H1 (cell line): ENCODE measurements at regions not wholly inside any gene's neighbourhood (a gene's known extent, or its start where the extent isn't known, plus 50 kb on each side); places are given as distances from the start of the nearest gene placed in this dataset.

Source experiments
- CTCF ChIA-PET: fragments of 300-600 bp; sonication (Branson Sonifier 250); formaldehyde crosslinking; loops from one replicate; lab custom pipeline; 2021; ENCODE audit not compliant: partially characterized antibody; lab: Charles Lee
- POLR2A ChIA-PET: fragments of 300-600 bp; sonication (Branson Sonifier 250); formaldehyde crosslinking; loops from one replicate; lab custom pipeline; 2021; ENCODE audit warnings: inconsistent platforms; ENCODE audit not compliant: partially characterized antibody; lab: Charles Lee
- DNase-seq, 2 experiments: peaks; one replicate each; pipeline versions ENCODE4 v3.0.0 to v3.0.0-alpha.2; 2010 to 2022; ENCODE audit warnings: low spot score in 2 of 2, low read depth in 1 of 2, mixed read lengths in 1 of 2
- FAIRE-seq: peaks from 2 replicates; lab custom pipeline; 2011; peaks lifted over from hg19 to GRCh38; lab: Jason Lieb, UNC
- H2AFZ ChIP-seq: 2 replicates; pipeline ENCODE4 v1.8.1; 2012; ENCODE audit warnings: low read length, inconsistent platforms
- H2AK5ac ChIP-seq: 2 replicates; pipeline ENCODE4 v1.6.1; 2013; ENCODE audit warnings: low read depth, low read length
- H2BK120ac ChIP-seq: replicated peaks from 2 replicates; pipeline ENCODE3; 2013; ENCODE audit warnings: low read depth, low read length, inconsistent platforms
- H2BK12ac ChIP-seq: 2 replicates; pipeline ENCODE4 v1.6.1; 2013; ENCODE audit warnings: low read depth, low read length
- H2BK15ac ChIP-seq: 2 replicates; pipeline ENCODE4 v1.6.1; 2013; ENCODE audit warnings: low read length
- H2BK20ac ChIP-seq: 2 replicates; pipeline ENCODE4 v1.6.1; 2013; ENCODE audit warnings: low read length
- H2BK5ac ChIP-seq: 2 replicates; pipeline ENCODE4 v1.6.1; 2013; ENCODE audit warnings: low read depth, low read length
- H3K14ac ChIP-seq: 2 replicates; pipeline ENCODE4 v1.6.1; 2013; ENCODE audit warnings: inconsistent platforms; ENCODE audit not compliant: insufficient read length
- H3K18ac ChIP-seq: 2 replicates; pipeline ENCODE4 v1.6.1; 2013; ENCODE audit warnings: low read length; ENCODE audit errors: extremely low read depth
- H3K23ac ChIP-seq: 2 replicates; pipeline ENCODE4 v1.6.1; 2013; ENCODE audit warnings: inconsistent platforms; ENCODE audit not compliant: insufficient read length
- H3K23me2 ChIP-seq: 2 replicates; pipeline ENCODE4 v1.6.1; 2013; ENCODE audit warnings: low read depth, low read length
- H3K27ac ChIP-seq: 2 replicates; pipeline ENCODE4 v1.6.1; 2011; ENCODE audit warnings: low read depth, low read length, inconsistent platforms
- H3K27me3 ChIP-seq, 4 experiments: replicated peaks in 1 of 4; 1 replicate in 1 of 4; 2 replicates in 3 of 4; pipeline versions ENCODE4 v1.6.1 to v1.8.1; 2011 to 2013; ENCODE audit warnings: low read length in 3 of 4, mild to moderate bottlenecking in 3 of 4, inconsistent platforms in 2 of 4, mixed read lengths in 2 of 4, moderate library complexity in 1 of 4; ENCODE audit not compliant: control insufficient read depth in 3 of 4, insufficient read depth in 3 of 4; ENCODE audit errors: extremely low read depth in 1 of 4
- H3K36me3 ChIP-seq, 4 experiments: 2 replicates each; pipeline versions ENCODE4 v1.6.1 to v1.8.1; 2011 to 2013; ENCODE audit warnings: mild to moderate bottlenecking in 4 of 4, low read length in 3 of 4, moderate library complexity in 2 of 4, control low read depth in 1 of 4, inconsistent platforms in 1 of 4; ENCODE audit not compliant: insufficient read depth in 4 of 4, control insufficient read depth in 2 of 4
- H3K4ac ChIP-seq: replicated peaks from 2 replicates; pipeline ENCODE3; 2013; ENCODE audit warnings: low read length, low read depth, mixed read lengths, inconsistent platforms; ENCODE audit not compliant: insufficient read length
- H3K4me1 ChIP-seq, 4 experiments: replicated peaks in 1 of 4; 1 replicate in 1 of 4; 2 replicates in 3 of 4; pipeline versions ENCODE4 v1.6.1 to v1.8.1; 2011 to 2013; ENCODE audit warnings: low read length in 3 of 4, inconsistent platforms in 2 of 4, mixed read lengths in 1 of 4; ENCODE audit not compliant: insufficient read depth in 4 of 4, control insufficient read depth in 3 of 4
- H3K4me2 ChIP-seq, 2 experiments: 2 replicates each; pipeline versions ENCODE4 v1.6.1 to v1.8.1; 2011 to 2013; ENCODE audit warnings: low read depth in 2 of 2, low read length in 2 of 2, control low read depth in 1 of 2, inconsistent platforms in 1 of 2, mild to moderate bottlenecking in 1 of 2; ENCODE audit not compliant: insufficient read depth in 1 of 2
- H3K4me3 ChIP-seq, 4 experiments: fragments of 200-600, 300-600 bp in 1 of 4; sonication (generic), shearing (Covaris generic), sonication (Bioruptor Twin) in 1 of 4; 2 replicates each; pipeline versions ENCODE4 v1.5.1 to v1.8.1; 2011 to 2016; ENCODE audit warnings: low read length in 4 of 4, low read depth in 3 of 4, control low read depth in 2 of 4, inconsistent platforms in 2 of 4, mild to moderate bottlenecking in 2 of 4, mixed read lengths in 1 of 4, moderate library complexity in 1 of 4; ENCODE audit not compliant: insufficient read depth in 2 of 4; ENCODE audit errors: extremely low read depth in 1 of 4
- H3K56ac ChIP-seq: replicated peaks from 2 replicates; pipeline ENCODE3; 2013; ENCODE audit warnings: low read depth, mild to moderate bottlenecking, mixed read lengths, low read length, inconsistent platforms; ENCODE audit not compliant: insufficient read length
- H3K79me1 ChIP-seq: 2 replicates; pipeline ENCODE4 v1.6.1; 2013; ENCODE audit warnings: low read depth, low read length, control low read depth
- H3K79me2 ChIP-seq, 2 experiments: 2 replicates each; pipeline versions ENCODE4 v1.6.1 to v1.8.1; 2012 to 2013; ENCODE audit warnings: low read length in 2 of 2, mild to moderate bottlenecking in 2 of 2, inconsistent platforms in 1 of 2; ENCODE audit not compliant: insufficient read depth in 2 of 2, control insufficient read depth in 1 of 2
- H3K9ac ChIP-seq, 4 experiments: replicated peaks in 1 of 4; 1 replicate in 1 of 4; 2 replicates in 3 of 4; pipeline versions ENCODE4 v1.6.1 to v1.8.1; 2011 to 2013; ENCODE audit warnings: low read depth in 3 of 4, low read length in 3 of 4, control low read depth in 2 of 4, mild to moderate bottlenecking in 2 of 4, moderate library complexity in 2 of 4, inconsistent platforms in 1 of 4; ENCODE audit errors: extremely low read depth in 1 of 4
- H3K9me3 ChIP-seq, 2 experiments: 2 replicates each; pipeline versions ENCODE4 v1.6.1 to v1.8.1; 2012 to 2013; ENCODE audit warnings: mild to moderate bottlenecking in 2 of 2, moderate library complexity in 2 of 2, control low read depth in 1 of 2, inconsistent platforms in 1 of 2, low read depth in 1 of 2, low read length in 1 of 2, mixed read lengths in 1 of 2; ENCODE audit not compliant: insufficient read depth in 2 of 2
- H4K20me1 ChIP-seq, 2 experiments: replicated peaks in 1 of 2; 2 replicates each; pipeline versions ENCODE3 to v1.8.1; 2011 to 2013; ENCODE audit warnings: inconsistent platforms in 2 of 2, low read length in 2 of 2, mild to moderate bottlenecking in 1 of 2; ENCODE audit not compliant: insufficient read depth in 2 of 2, control insufficient read depth in 1 of 2
- H4K5ac ChIP-seq: 2 replicates; pipeline ENCODE4 v1.6.1; 2013; ENCODE audit warnings: low read length, low read depth, mixed read lengths, inconsistent platforms; ENCODE audit not compliant: insufficient read length
- H4K8ac ChIP-seq: 2 replicates; pipeline ENCODE4 v1.8.0; 2013; ENCODE audit warnings: mild to moderate bottlenecking, moderate library complexity, low read length, inconsistent platforms; ENCODE audit not compliant: insufficient read depth; ENCODE audit errors: extremely low read depth
- H4K91ac ChIP-seq: replicated peaks from 2 replicates; pipeline ENCODE3; 2013; ENCODE audit warnings: low read length, mixed read lengths, inconsistent platforms; ENCODE audit not compliant: insufficient read length
- ASH2L ChIP-seq: fragments of 200-600, 300-600 bp; sonication (generic); IDR thresholded peaks from one replicate; pipeline ENCODE4 v1.7.1; 2017; ENCODE audit warnings: low read length
- CBX5 ChIP-seq: fragments of 300-800, 300-1000 bp; sonication (generic); IDR thresholded peaks from 2 replicates; pipeline ENCODE4 v1.7.1; 2016; ENCODE audit warnings: antibody characterized with exemption, low read length, low read depth
- CREB1 ChIP-seq: IDR thresholded peaks from 2 replicates; pipeline ENCODE4 v1.6.1; 2012; ENCODE audit warnings: inconsistent platforms
- CTBP2 ChIP-seq: IDR thresholded peaks from 2 replicates; pipeline ENCODE4 v1.7.0; 2011; ENCODE audit warnings: borderline replicate concordance, mild to moderate bottlenecking, moderate library complexity, mixed read lengths, low read length; ENCODE audit not compliant: insufficient read depth, insufficient read length
- EGR1 ChIP-seq: IDR thresholded peaks from 2 replicates; pipeline ENCODE4 v1.6.1; 2011; ENCODE audit warnings: low read depth, low read length, borderline replicate concordance
- GTF2F1 ChIP-seq: IDR thresholded peaks from 2 replicates; pipeline ENCODE4 v1.6.1; 2012; ENCODE audit warnings: low read depth, low read length, improper control_type of control experiment, borderline replicate concordance
- NANOG ChIP-seq: IDR thresholded peaks from 2 replicates; pipeline ENCODE4 v1.6.1; 2011; ENCODE audit warnings: low read length, low read depth, mild to moderate bottlenecking, inconsistent platforms; ENCODE audit not compliant: insufficient read depth, poor library complexity, severe bottlenecking
- PHF8 ChIP-seq: fragments of 200-600 bp; sonication (generic); conservative IDR thresholded peaks from 2 replicates; pipeline ENCODE4 v1.7.1; 2012; ENCODE audit warnings: low read depth, mild to moderate bottlenecking, inconsistent platforms, low read length, moderate library complexity
- RBBP5 ChIP-seq: IDR thresholded peaks from 2 replicates; pipeline ENCODE4 v1.7.1; 2012; ENCODE audit warnings: low read depth, mild to moderate bottlenecking, inconsistent platforms, low read length, moderate library complexity, borderline replicate concordance
- RFX5 ChIP-seq: IDR thresholded peaks from 2 replicates; pipeline ENCODE4 v1.6.1; 2011; ENCODE audit warnings: low read depth, low read length, improper control_type of control experiment, borderline replicate concordance
- TAF1 ChIP-seq: IDR thresholded peaks from 2 replicates; pipeline ENCODE4 v1.6.1; 2011; ENCODE audit warnings: mild to moderate bottlenecking, low read depth, low read length
- WGBS, 2 experiments: shearing (Covaris generic) in 1 of 2; methylation state at CpG; one replicate each; pipeline versions ENCODE4 v1.1.6 to v1.1.7; 2013 to 2015; ENCODE audit warnings: low lambda C conversion rate in 2 of 2, mixed read lengths in 2 of 2, inconsistent platforms in 1 of 2, low coverage in 1 of 2, missing lambda C conversion rate in 1 of 2; ENCODE audit not compliant: insufficient replicate concordance in 2 of 2, insufficient coverage in 1 of 2, insufficient read length in 1 of 2; ENCODE audit errors: extremely low coverage in 1 of 2, missing lambda C conversion rate in 1 of 2; 5-methylcytosine and 5-hydroxymethylcytosine counted together
- TF ChIP-seq, protein P1 (sequence below), 3 experiments: IDR thresholded peaks; 1 replicate in 2 of 3; 2 replicates in 1 of 3; pipeline versions ENCODE4 v1.5.1 to v1.6.1; 2011; ENCODE audit warnings: low read length in 3 of 3, mild to moderate bottlenecking in 3 of 3, inconsistent platforms in 2 of 3, low read depth in 1 of 3, moderate library complexity in 1 of 3; ENCODE audit not compliant: insufficient read depth in 1 of 3; ENCODE audit errors: control extremely low read depth in 1 of 3

DNA sequence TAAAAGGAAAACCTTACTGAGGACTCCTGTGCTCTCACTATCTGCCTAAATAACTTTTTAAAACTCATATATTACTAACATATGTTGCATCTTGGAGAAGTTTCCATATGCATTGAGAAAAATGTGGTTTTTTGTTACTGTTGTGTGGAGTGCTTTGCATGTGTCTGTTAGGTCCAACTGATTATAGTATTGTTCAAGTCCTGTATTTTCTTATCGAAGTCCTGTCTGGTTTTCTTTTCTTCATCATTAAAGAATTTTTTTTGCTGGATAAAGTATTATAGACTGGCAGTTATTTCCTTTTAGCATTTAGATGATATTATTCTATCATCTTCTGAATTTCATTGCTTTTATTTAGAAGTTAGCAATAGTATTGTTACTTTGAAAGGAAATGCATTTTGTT, 59.5 kb upstream of the ACSM6 start:
- Histone ChIP-seq H2AK5ac (no peak overlapping the region), H3K4me1 (no peaks in the 10 kb centered on the region), H3K4me2 (no peak overlapping the region), H2AFZ (no peak overlapping the region), H3K27me3 (no peaks in the 10 kb centered on the region), H3K9me3 (peaks cover 5 to 9% of the 10 kb centered on the region in 2 experiments; a peak in 2 of 4 replicates), H3K14ac (no peak overlapping the region), H3K23ac (no peak overlapping the region), H3K9ac (no peak overlapping the region), H3K4me3 (no peak overlapping the region), H3K36me3 (no peaks in the 10 kb centered on the region), H2BK120ac (no peak overlapping the region), H3K79me1 (no peaks in the 10 kb centered on the region), H3K79me2 (no peaks in the 10 kb centered on the region), H3K18ac (no peak overlapping the region), H4K8ac (no peak overlapping the region), H4K20me1 (no peaks in the 10 kb centered on the region), H3K27ac (no peak overlapping the region), H3K56ac (no peak overlapping the region), H4K5ac (no peak overlapping the region), H2BK20ac (no peak overlapping the region), H2BK15ac (no peak overlapping the region), H2BK12ac (no peak overlapping the region), H4K91ac (no peak overlapping the region), H3K23me2 (no peaks in the 10 kb centered on the region), H2BK5ac (no peak overlapping the region), H3K4ac (no peak overlapping the region)
- no peak for DNase-seq
- CTCF ChIA-PET = interaction anchor here (0.7 to 5.9 kb wide), 16 partner anchors 16 to 554 kb away, joined by 3 to 79 read pairs (median 6); no protein-coding TSS in a partner anchor
- FAIRE-seq = no peak
- WGBS, 2 experiments = 85% methylated on average over 1 of the region's 1 CpG; no CpG with 5 or more reads in 1 of the 2 experiments
- POLR2A ChIA-PET = interaction anchor here (1.0 kb wide), 1 partner anchor 96 kb away, joined by 3 read pairs; no protein-coding TSS in a partner anchor
- TF ChIP-seq GTF2F1 (no peak), CREB1 (no peak), NANOG (no peak), ASH2L (no peak), CTBP2 (no peak), EGR1 (no peak), RBBP5 (no peak), PHF8 (no peak), CBX5 (no peak), TAF1 (no peak), RFX5 (no peak)
- TF ChIP-seq, protein P1, sequence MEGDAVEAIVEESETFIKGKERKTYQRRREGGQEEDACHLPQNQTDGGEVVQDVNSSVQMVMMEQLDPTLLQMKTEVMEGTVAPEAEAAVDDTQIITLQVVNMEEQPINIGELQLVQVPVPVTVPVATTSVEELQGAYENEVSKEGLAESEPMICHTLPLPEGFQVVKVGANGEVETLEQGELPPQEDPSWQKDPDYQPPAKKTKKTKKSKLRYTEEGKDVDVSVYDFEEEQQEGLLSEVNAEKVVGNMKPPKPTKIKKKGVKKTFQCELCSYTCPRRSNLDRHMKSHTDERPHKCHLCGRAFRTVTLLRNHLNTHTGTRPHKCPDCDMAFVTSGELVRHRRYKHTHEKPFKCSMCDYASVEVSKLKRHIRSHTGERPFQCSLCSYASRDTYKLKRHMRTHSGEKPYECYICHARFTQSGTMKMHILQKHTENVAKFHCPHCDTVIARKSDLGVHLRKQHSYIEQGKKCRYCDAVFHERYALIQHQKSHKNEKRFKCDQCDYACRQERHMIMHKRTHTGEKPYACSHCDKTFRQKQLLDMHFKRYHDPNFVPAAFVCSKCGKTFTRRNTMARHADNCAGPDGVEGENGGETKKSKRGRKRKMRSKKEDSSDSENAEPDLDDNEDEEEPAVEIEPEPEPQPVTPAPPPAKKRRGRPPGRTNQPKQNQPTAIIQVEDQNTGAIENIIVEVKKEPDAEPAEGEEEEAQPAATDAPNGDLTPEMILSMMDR (IDR thresholded peaks at IDR 0.05; ENCODE audit: control extremely low read depth in 1 of 3, insufficient read depth in 1 of 3, low read depth in 1 of 3, low read length in 3 of 3) = no peak
